Prostate gland (tissue), 2 donors: ENCODE measurements at regions not wholly inside any gene's neighbourhood (a gene's known extent, or its start where the extent isn't known, plus 50 kb on each side); places are given as distances from the start of the nearest gene placed in this dataset.

Experiments used
- CTCF ChIP-seq, 4 experiments: fragments of 200-600 bp in 2 of 4; fragments of 450-650 bp in 2 of 4; sonication (generic) in 2 of 4; IDR thresholded peaks; 1 replicate in 3 of 4; 2 replicates in 1 of 4; pipeline ENCODE4 v1.5.1; 2016 to 2019; ENCODE audit warnings: antibody characterized with exemption in 4 of 4, mild to moderate bottlenecking in 2 of 4, moderate library complexity in 2 of 4
- POLR2A ChIP-seq: fragments of 450-650 bp; IDR thresholded peaks from one replicate; pipeline ENCODE4 v1.6.1; 2016; ENCODE audit warnings: antibody characterized with exemption, mild to moderate bottlenecking

GRCh38 chr9:2377117-2377516 lies 244.5 kb upstream of the VLDLR start:
- TF ChIP-seq POLR2A = no peak
- TF ChIP-seq CTCF (IDR thresholded peaks at IDR 0.05) = no peak
